ENCODE measurements at regions not wholly inside any gene's neighbourhood (a gene's known extent, or its start where the extent isn't known, plus 50 kb on each side); places are given as distances from the start of the nearest gene placed in this dataset.

GRCh38 chr9:119451426-119451825, 82.2 kb upstream of the BRINP1 start:
- H3K9me2 ChIP-seq (ENCODE audit: insufficient read depth), result no peaks in the 10 kb centered on the region
- intact Hi-C loops (cut with micrococcal nuclease), result no loop called here
- H3K4me2 ChIP-seq (ENCODE audit: low read length), result no peak overlapping the region
- TF ChIP-seq SIN3A (IDR thresholded peaks at IDR 0.05; ENCODE audit: low read depth) (no peak), RAD21 (IDR thresholded peaks at IDR 0.05; ENCODE audit: low read depth) (no peak), ZFX (IDR thresholded peaks at IDR 0.05) (no peak), ELF1 (IDR thresholded peaks at IDR 0.05; ENCODE audit: borderline replicate concordance, low read depth) (no peak), REST (IDR thresholded peaks at IDR 0.05; ENCODE audit: low read depth) (no peak), TCF7L2 (IDR thresholded peaks at IDR 0.05; ENCODE audit: borderline replicate concordance, extremely low read depth, insufficient read depth, insufficient read length) (no peak), EGR1 (IDR thresholded peaks at IDR 0.05; ENCODE audit: low read depth) (no peak), YY1 (IDR thresholded peaks at IDR 0.05; ENCODE audit: extremely low read depth, insufficient replicate concordance, low read depth, low read length) (no peak), MAX (IDR thresholded peaks at IDR 0.05) (no peak), POLR2A (IDR thresholded peaks at IDR 0.05; ENCODE audit: borderline replicate concordance, extremely low read depth, insufficient read depth, insufficient read length) (no peak)
- H3K9me3 ChIP-seq (ENCODE audit: control insufficient read depth in 1 of 2, insufficient read depth in 1 of 2, low read depth in 1 of 2, low read length in 2 of 2), result peaks cover 0 to 18% of the 10 kb centered on the region in 2 experiments; a peak in 1 of 4 replicates
- no peak overlapping the region for H3K27ac ChIP-seq (ENCODE audit: low read depth, low read length)
- no peak overlapping the region for H3K9ac ChIP-seq (ENCODE audit: low read length)
- H3K4me3 ChIP-seq (replicated peaks in 1 of 2; ENCODE audit: low read depth in 1 of 2, low read length in 2 of 2), result no peak overlapping the region
- RAD21 ChIA-PET (ENCODE audit: low non-redundant PET in 1 of 2, low total read pairs in 2 of 2, uncharacterized antibody in 2 of 2, unreplicated experiment in 2 of 2), result no interaction called here
- DNase-seq (ENCODE audit: low read depth, low spot score) (no peak), ATAC-seq (no peak)
- no peaks in the 10 kb centered on the region for H3K36me3 ChIP-seq (ENCODE audit: control insufficient read depth in 1 of 2, insufficient read depth in 2 of 2, low read length in 2 of 2)
- no peaks in the 10 kb centered on the region for H3K27me3 ChIP-seq (ENCODE audit: insufficient read depth, low read length)
- no peak overlapping the region for H2AFZ ChIP-seq (ENCODE audit: low read depth, low read length, poor library complexity, severe bottlenecking)
- H3K79me2 ChIP-seq (ENCODE audit: insufficient read depth, low read length), result no peaks in the 10 kb centered on the region
- no TSS peak for BruUV-seq (replicated peaks)
- CTCF ChIA-PET, result no interaction called here
- H4K20me1 ChIP-seq (ENCODE audit: insufficient read depth), result no peaks in the 10 kb centered on the region
- POLR2A ChIA-PET, result no interaction called here
- no peaks in the 10 kb centered on the region for H3K4me1 ChIP-seq (ENCODE audit: control insufficient read depth in 1 of 2, insufficient read depth in 2 of 2, low read length in 2 of 2)

All from HCT116 (cell line).